ENCODE measurements at regions not wholly inside any gene's neighbourhood (a gene's known extent, or its start where the extent isn't known, plus 50 kb on each side); places are given as distances from the start of the nearest gene placed in this dataset.

GRCh38 chr18:39596221-39596620 lies 2030.6 kb upstream of the CELF4 start:
- no peak for TF ChIP-seq POLR2A (IDR thresholded peaks at IDR 0.05)
- TF ChIP-seq CTCF (IDR thresholded peaks at IDR 0.05), result no peak

Data from testis (tissue), 2 donors.